ENCODE measurements at regions not wholly inside any gene's neighbourhood (a gene's known extent, or its start where the extent isn't known, plus 50 kb on each side); places are given as distances from the start of the nearest gene placed in this dataset.

GRCh38 chr2:5454051-5454390 is 238.2 kb upstream of the SOX11 start:
- no peak for TF ChIP-seq CTCF (IDR thresholded peaks at IDR 0.05)
- TF ChIP-seq POLR2AphosphoS5 (IDR thresholded peaks at IDR 0.05) = no peak

Data from breast epithelium (tissue), 3 donors.